Neuronal stem cell (in vitro differentiated cells): ENCODE measurements at regions not wholly inside any gene's neighbourhood (a gene's known extent, or its start where the extent isn't known, plus 50 kb on each side); places are given as distances from the start of the nearest gene placed in this dataset.

Experiments used
- DNase-seq: peaks from one replicate; pipeline ENCODE4 v3.0.0-alpha.2; 2013; ENCODE audit warnings: low spot score
- H2AFZ ChIP-seq: one replicate; pipeline ENCODE4 v1.6.1; 2013; ENCODE audit warnings: mild to moderate bottlenecking, low read length, inconsistent platforms
- H2AK5ac ChIP-seq: 2 replicates; pipeline ENCODE4 v1.6.1; 2013; ENCODE audit warnings: low read depth, mild to moderate bottlenecking, inconsistent platforms, low read length, moderate library complexity, mixed read lengths
- H2BK120ac ChIP-seq: 2 replicates; pipeline ENCODE4 v1.6.1; 2013; ENCODE audit warnings: low read depth, mild to moderate bottlenecking, inconsistent platforms, low read length, moderate library complexity, mixed read lengths
- H2BK12ac ChIP-seq: one replicate; pipeline ENCODE4 v1.6.1; 2013; ENCODE audit warnings: low read length, inconsistent platforms
- H2BK15ac ChIP-seq: 2 replicates; pipeline ENCODE4 v1.6.1; 2013; ENCODE audit warnings: mild to moderate bottlenecking, low read length, inconsistent platforms, mixed read lengths
- H2BK5ac ChIP-seq: one replicate; pipeline ENCODE4 v1.6.1; 2013; ENCODE audit warnings: inconsistent platforms, mild to moderate bottlenecking, low read length, moderate library complexity
- H3K14ac ChIP-seq: one replicate; pipeline ENCODE4 v1.6.1; 2013; ENCODE audit warnings: low read length, inconsistent platforms
- H3K18ac ChIP-seq: 2 replicates; pipeline ENCODE4 v1.6.1; 2013; ENCODE audit warnings: low read length, inconsistent platforms
- H3K23ac ChIP-seq: 2 replicates; pipeline ENCODE4 v1.6.1; 2013; ENCODE audit warnings: low read depth, mild to moderate bottlenecking, mixed read lengths, low read length, inconsistent platforms; ENCODE audit not compliant: poor library complexity
- H3K27ac ChIP-seq: replicated peaks from 3 replicates; pipeline ENCODE4 v1.5.1; 2013; ENCODE audit warnings: low read length, inconsistent platforms
- H3K27me3 ChIP-seq, 3 experiments: 2 replicates each; pipeline ENCODE4 v1.6.1; 2013; ENCODE audit warnings: low read length in 3 of 3, mild to moderate bottlenecking in 2 of 3, inconsistent platforms in 1 of 3, low read depth in 1 of 3, mixed read lengths in 1 of 3, moderate library complexity in 1 of 3; ENCODE audit not compliant: control insufficient read depth in 3 of 3, insufficient read depth in 3 of 3
- H3K36me3 ChIP-seq, 2 donors: replicated peaks in 1 of 2; 2 replicates each; pipeline ENCODE4 v1.6.1; 2013; ENCODE audit warnings: low read length in 2 of 2; ENCODE audit not compliant: control insufficient read depth in 2 of 2, insufficient read depth in 2 of 2
- H3K4ac ChIP-seq: 2 replicates; pipeline ENCODE4 v1.6.1; 2013; ENCODE audit warnings: inconsistent platforms, mild to moderate bottlenecking, low read length, moderate library complexity
- H3K4me1 ChIP-seq, 2 donors: 1 replicate in 1 of 2; 2 replicates in 1 of 2; pipeline ENCODE4 v1.6.1; 2013; ENCODE audit warnings: low read length in 2 of 2, low read depth in 1 of 2; ENCODE audit not compliant: control insufficient read depth in 2 of 2, insufficient read depth in 1 of 2
- H3K4me2 ChIP-seq: one replicate; pipeline ENCODE4 v1.6.1; 2013; ENCODE audit warnings: mild to moderate bottlenecking, low read length, inconsistent platforms; ENCODE audit not compliant: insufficient read depth, poor library complexity, severe bottlenecking
- H3K4me3 ChIP-seq, 2 donors: 2 replicates each; pipeline ENCODE4 v1.5.1; 2013; ENCODE audit warnings: low read length in 2 of 2, mild to moderate bottlenecking in 2 of 2, inconsistent platforms in 1 of 2, moderate library complexity in 1 of 2
- H3K79me1 ChIP-seq: one replicate; pipeline ENCODE4 v1.6.1; 2013; ENCODE audit warnings: low read depth, mild to moderate bottlenecking, inconsistent platforms, low read length, moderate library complexity
- H3K9ac ChIP-seq: one replicate; pipeline ENCODE4 v1.6.1; 2013; ENCODE audit warnings: mild to moderate bottlenecking, low read depth, low read length, inconsistent platforms; ENCODE audit not compliant: poor library complexity
- H3K9me3 ChIP-seq, 2 donors: replicated peaks in 1 of 2; 2 replicates each; pipeline versions ENCODE3 to v1.6.1; 2013; ENCODE audit warnings: low read length in 2 of 2, mild to moderate bottlenecking in 2 of 2, inconsistent platforms in 1 of 2, low read depth in 1 of 2, mixed read lengths in 1 of 2, moderate library complexity in 1 of 2; ENCODE audit not compliant: control insufficient read depth in 2 of 2, insufficient read depth in 1 of 2
- H4K8ac ChIP-seq: one replicate; pipeline ENCODE4 v1.6.1; 2013; ENCODE audit warnings: low read depth, mild to moderate bottlenecking, inconsistent platforms, low read length, moderate library complexity
- H4K91ac ChIP-seq: one replicate; pipeline ENCODE4 v1.6.1; 2013; ENCODE audit warnings: low read length, low read depth, mild to moderate bottlenecking, inconsistent platforms; ENCODE audit not compliant: poor library complexity
- WGBS, 2 donors: extraction: QIAGEN DNeasy Blood & Tissue Kit; methylation state at CpG; one replicate each; pipeline ENCODE4 v1.1.7; 2013; ENCODE audit warnings: missing lambda C conversion rate in 2 of 2, mixed read lengths in 1 of 2; ENCODE audit not compliant: insufficient read length in 2 of 2, insufficient replicate concordance in 1 of 2; ENCODE audit errors: extremely low coverage in 2 of 2; 5-methylcytosine and 5-hydroxymethylcytosine counted together

DNA sequence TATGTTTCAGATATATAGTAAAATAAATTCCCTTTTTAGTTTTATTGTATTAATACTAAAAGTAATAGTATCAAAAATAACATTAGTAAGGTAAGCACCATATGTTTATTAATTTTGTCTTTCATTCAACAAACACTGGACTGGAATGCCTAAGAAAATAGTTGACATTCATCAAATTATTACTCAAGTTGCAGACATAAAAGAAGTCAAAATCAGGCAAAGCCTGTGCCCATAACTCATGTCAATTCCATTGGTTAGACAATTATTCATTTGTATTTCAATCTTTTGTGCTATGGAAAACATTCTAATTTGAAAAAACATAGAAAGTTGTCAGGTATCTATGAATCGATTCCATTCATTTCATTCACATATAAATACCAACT lies 158.9 kb downstream of the CEMIP2 start:
- WGBS, 2 donors: no CpG with 5 or more reads among the region's 1 CpG

DNA sequence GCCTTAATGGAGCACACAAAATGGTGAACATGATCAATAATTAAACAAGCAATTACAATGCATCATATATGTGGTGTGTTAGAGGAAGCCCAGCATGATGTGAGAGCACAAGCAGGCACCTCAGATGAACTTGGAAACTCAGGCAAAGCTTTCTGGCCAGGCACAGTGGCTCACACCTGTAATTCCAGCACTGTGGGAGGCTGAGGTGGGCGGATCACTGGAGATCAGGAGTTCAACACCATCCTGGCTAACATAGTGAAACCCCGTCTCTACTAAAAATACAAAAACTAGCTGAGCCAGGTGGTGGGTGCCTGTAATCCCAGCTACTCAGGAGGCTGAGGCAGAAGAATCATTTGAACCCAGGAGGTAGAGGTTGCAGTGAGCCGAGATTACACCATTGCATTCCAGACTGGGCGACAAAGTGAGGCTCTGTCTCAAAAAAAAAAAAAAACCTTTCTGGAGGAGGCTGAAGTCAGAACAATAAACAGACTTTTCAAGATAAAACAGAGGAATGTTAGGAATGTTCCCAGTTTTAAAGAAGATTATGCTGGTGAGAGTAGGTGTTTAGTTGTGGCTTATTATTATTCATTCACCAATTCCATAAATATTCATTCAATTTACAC lies 159.4 kb downstream of the CEMIP2 start:
- H2AFZ ChIP-seq: no peak overlapping the region
- H3K4me1 ChIP-seq: peaks cover 0 to 2% of the 10 kb centered on the region in 2 donors
- no peak overlapping the region for H3K4me3 ChIP-seq
- no peak overlapping the region for H4K91ac ChIP-seq
- H3K36me3 ChIP-seq: no peaks in the 10 kb centered on the region
- no peak overlapping the region for H3K14ac ChIP-seq
- DNase-seq: peak; percentile 29
- no peak overlapping the region for H2BK12ac ChIP-seq
- H3K9me3 ChIP-seq: peaks cover 0 to 11% of the 10 kb centered on the region in 2 donors
- peak overlapping the region; percentile 77 for H3K27ac ChIP-seq
- no peak overlapping the region for H3K4me2 ChIP-seq
- H2BK120ac ChIP-seq: no peak overlapping the region
- no peak overlapping the region for H2BK5ac ChIP-seq
- no peak overlapping the region for H2BK15ac ChIP-seq
- no peak overlapping the region for H3K18ac ChIP-seq
- no CpG with 5 or more reads among the region's 4 CpGs for WGBS, 2 donors
- no peak overlapping the region for H3K9ac ChIP-seq
- H4K8ac ChIP-seq: no peak overlapping the region
- no peaks in the 10 kb centered on the region for H3K79me1 ChIP-seq
- H3K23ac ChIP-seq: no peak overlapping the region
- no peak overlapping the region for H2AK5ac ChIP-seq
- H3K27me3 ChIP-seq: no peaks in the 10 kb centered on the region
- no peak overlapping the region for H3K4ac ChIP-seq

More for the DNA sequence above, 158.9 kb downstream of the CEMIP2 start:
- no peak overlapping the region for H3K18ac ChIP-seq
- H3K9ac ChIP-seq: no peak overlapping the region
- H3K9me3 ChIP-seq: peaks cover 0 to 11% of the 10 kb centered on the region in 2 donors
- H3K14ac ChIP-seq: no peak overlapping the region
- no peak overlapping the region for H3K23ac ChIP-seq
- H3K4ac ChIP-seq: no peak overlapping the region
- no peak overlapping the region for H3K4me3 ChIP-seq
- no peak overlapping the region for H2BK5ac ChIP-seq
- no peak overlapping the region for H2AFZ ChIP-seq
- H3K36me3 ChIP-seq: no peaks in the 10 kb centered on the region
- H2BK12ac ChIP-seq: no peak overlapping the region
- no peak overlapping the region for H4K91ac ChIP-seq
- no peak overlapping the region for H2BK120ac ChIP-seq
- H2BK15ac ChIP-seq: no peak overlapping the region
- H3K79me1 ChIP-seq: no peaks in the 10 kb centered on the region
- no peak overlapping the region for H2AK5ac ChIP-seq
- no peaks in the 10 kb centered on the region for H3K27me3 ChIP-seq
- H3K4me2 ChIP-seq: no peak overlapping the region
- H3K27ac ChIP-seq: no peak overlapping the region
- no peak overlapping the region for H4K8ac ChIP-seq
- no peak for DNase-seq
- peaks cover 0 to 2% of the 10 kb centered on the region in 2 donors for H3K4me1 ChIP-seq

DNA sequence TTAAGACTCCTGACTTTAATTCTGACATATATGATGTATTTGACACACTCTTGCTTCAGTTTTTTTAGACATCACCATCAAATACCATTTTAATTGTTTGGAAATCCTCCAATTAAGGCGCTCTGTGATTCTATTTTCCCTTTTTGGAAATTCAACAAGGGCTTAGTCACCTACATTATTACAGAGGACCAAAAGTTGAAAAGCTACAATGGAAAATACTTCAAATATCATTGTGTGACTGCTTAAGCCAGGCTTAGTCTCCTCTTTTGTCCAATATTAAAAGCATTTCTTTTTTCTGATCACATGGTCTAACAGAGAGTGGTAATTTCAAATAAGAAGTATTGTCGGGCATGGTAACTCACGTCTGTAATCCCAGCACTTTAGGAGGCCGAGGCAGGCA lies 160.3 kb downstream of the CEMIP2 start:
- H2AK5ac ChIP-seq: no peak overlapping the region
- H2BK120ac ChIP-seq: no peak overlapping the region
- H3K36me3 ChIP-seq: no peaks in the 10 kb centered on the region
- H4K91ac ChIP-seq: no peak overlapping the region
- no peak overlapping the region for H3K14ac ChIP-seq
- H3K9me3 ChIP-seq: peaks cover 0 to 11% of the 10 kb centered on the region in 2 donors
- no peak overlapping the region for H2BK15ac ChIP-seq
- no peak overlapping the region for H2AFZ ChIP-seq
- no peak overlapping the region for H3K9ac ChIP-seq
- no peak overlapping the region for H4K8ac ChIP-seq
- no peak for DNase-seq
- no peak overlapping the region for H3K18ac ChIP-seq
- no peak overlapping the region for H3K4me2 ChIP-seq
- H3K4me3 ChIP-seq: no peak overlapping the region
- no peaks in the 10 kb centered on the region for H3K27me3 ChIP-seq
- no peaks in the 10 kb centered on the region for H3K79me1 ChIP-seq
- peaks cover 0 to 2% of the 10 kb centered on the region in 2 donors for H3K4me1 ChIP-seq
- no peak overlapping the region for H3K4ac ChIP-seq
- H3K23ac ChIP-seq: no peak overlapping the region
- no peak overlapping the region for H2BK12ac ChIP-seq
- H2BK5ac ChIP-seq: no peak overlapping the region
- WGBS, 2 donors: no CpG with 5 or more reads among the region's 4 CpGs
- H3K27ac ChIP-seq: no peak overlapping the region

DNA sequence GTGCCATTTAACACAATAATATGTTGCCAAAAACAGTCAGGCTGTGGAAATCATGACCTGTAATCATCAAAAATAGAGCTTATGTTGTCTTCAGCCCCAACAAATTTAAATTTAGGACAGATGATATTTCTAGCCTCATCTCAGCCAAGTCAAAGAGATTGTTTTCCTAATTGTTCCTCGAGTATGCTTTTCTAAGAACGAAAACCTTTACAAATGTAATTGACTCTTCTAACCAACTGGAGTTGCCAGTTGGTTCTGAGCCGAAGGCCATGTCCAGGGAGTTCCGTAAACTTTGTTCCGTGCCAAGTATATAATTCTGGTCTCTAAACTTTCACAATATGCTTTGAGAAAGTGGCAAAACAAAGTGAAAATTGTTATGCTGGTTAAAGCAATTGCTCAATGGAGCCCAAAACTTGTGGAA lies 160.8 kb downstream of the CEMIP2 start:
- Histone ChIP-seq H3K36me3 (no peaks in the 10 kb centered on the region), H2AFZ (no peak overlapping the region), H2BK5ac (no peak overlapping the region), H3K4me2 (no peak overlapping the region), H3K27me3 (no peaks in the 10 kb centered on the region), H3K4me3 (no peak overlapping the region), H3K18ac (no peak overlapping the region), H3K14ac (no peak overlapping the region), H2AK5ac (no peak overlapping the region), H2BK120ac (no peak overlapping the region), H3K79me1 (no peaks in the 10 kb centered on the region), H4K8ac (no peak overlapping the region), H3K23ac (no peak overlapping the region), H3K27ac (no peak overlapping the region), H4K91ac (no peak overlapping the region), H3K9me3 (peaks cover 0 to 11% of the 10 kb centered on the region in 2 donors), H3K4me1 (peaks cover 0 to 2% of the 10 kb centered on the region in 2 donors), H2BK12ac (no peak overlapping the region), H2BK15ac (no peak overlapping the region), H3K9ac (no peak overlapping the region), H3K4ac (no peak overlapping the region)
- no peak for DNase-seq
- WGBS, 2 donors: no CpG with 5 or more reads among the region's 5 CpGs
